GM19324 (cell line): ENCODE measurements at regions not wholly inside any gene's neighbourhood (a gene's known extent, or its start where the extent isn't known, plus 50 kb on each side); places are given as distances from the start of the nearest gene placed in this dataset.

Experiments
- ATAC-seq: cut with Tn5 transposase; IDR thresholded peaks from one replicate; pipeline ENCODE4 v1.9.1; 2021; ENCODE audit warnings: mild to moderate bottlenecking, moderate library complexity; ENCODE audit not compliant: unreplicated experiment, low FRiP score

DNA sequence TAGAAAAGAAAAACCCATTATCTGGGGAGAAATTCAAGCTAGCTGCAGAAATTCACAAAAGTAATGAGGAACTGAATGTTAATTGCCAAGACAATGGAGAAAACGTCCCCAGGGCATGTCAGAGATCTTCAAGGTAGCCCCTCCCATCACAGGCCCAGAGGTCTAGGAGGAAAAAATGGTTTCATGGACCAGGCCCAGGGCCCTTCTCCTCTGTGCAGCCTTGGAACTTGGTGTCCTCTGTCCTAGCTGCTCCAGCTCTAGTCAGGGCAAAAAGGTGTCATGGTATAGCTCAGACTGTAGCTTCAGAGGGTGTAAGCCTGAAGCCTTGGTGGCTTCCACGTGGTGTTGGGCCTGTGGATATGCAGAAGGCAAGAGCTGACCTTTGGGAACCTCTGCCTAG lies 411.8 kb downstream of the ADRA2A start:
- ATAC-seq = no peak

DNA sequence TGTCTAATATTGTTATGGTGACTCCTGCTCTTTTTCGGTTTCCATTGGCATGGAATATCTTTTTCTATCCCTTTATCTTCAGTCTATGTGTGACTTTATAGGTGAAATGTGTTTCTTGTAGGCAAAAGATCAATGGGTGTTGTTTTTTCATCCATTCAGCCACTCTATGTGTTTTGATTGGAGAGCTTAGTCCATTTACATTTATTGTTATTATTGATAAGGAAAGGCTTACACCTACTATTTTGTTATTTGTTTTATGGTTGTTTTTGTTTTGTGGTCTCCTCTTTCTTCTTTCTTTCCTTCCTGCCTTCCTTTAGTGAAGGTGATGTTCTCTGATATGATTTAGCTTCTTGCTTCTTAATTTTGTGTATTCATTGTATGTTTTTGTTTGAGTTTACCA lies 414.3 kb downstream of the ADRA2A start:
- no peak for ATAC-seq

DNA sequence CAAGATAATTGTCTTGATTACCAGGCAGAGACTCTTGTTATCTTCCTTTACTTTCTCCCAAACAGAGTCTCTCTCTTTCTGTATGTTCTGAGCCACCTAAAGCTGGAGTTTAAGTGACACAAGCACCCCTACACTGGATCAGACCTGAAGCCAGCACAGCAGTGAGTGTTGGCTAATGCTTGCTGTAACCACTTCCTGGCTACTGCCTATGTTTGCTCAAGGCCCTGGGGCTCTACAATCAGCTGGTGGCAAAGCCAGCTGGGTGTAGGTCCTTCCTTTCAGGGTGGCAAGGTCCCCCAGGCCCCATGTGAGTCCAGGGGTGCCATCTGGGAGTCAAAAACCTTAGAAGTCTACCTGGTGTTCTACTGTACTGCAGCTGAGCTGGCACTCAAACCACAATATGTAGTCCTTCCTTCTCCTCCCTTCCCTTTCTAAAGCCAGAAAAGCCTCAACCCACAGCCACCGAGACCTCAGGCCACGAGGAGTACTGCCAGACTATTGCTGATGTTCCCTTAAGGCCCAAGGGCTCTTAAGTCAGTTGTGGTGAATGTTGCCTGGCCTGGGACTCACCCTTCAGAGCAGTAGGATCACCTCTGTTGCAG lies 416.3 kb downstream of the ADRA2A start:
- no peak for ATAC-seq

DNA sequence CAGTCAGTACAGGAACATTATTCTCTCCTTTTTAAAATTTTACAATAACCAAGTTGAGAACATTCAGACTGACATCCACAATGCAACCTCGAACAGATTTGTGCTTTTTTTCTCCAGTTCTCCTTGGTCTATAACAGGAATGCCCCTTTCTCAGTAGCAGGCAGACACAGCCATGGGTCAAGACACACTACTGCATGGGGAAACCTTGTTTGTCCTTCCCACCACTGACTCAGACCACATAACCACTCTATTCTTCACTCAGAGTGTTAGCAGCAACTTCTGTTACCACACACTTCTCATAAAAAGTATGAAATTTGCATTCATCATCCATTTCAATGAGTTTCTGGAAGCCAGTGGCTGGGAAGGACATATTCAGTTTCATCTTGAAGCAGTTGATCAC lies 421.7 kb downstream of the ADRA2A start:
- no peak for ATAC-seq

DNA sequence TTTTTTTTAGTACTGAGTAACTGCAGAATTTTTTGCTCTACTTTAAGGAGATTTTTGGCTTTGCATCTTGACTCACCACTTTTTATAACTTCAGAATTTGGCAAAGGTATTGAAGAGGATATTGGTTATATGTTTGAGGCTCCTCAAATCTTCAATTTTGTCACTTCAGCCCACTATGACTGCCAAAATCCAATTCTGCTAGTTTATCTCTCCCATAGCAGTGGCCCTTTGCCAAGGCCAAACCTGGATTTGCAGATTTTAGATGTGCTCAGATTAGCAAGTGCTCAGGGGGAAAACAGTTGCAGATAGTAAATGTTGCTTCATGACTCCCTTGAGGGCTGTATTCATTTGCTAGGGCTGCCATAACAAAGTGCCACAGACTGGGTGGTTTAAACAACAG lies 427.5 kb downstream of the ADRA2A start:
- no peak for ATAC-seq

DNA sequence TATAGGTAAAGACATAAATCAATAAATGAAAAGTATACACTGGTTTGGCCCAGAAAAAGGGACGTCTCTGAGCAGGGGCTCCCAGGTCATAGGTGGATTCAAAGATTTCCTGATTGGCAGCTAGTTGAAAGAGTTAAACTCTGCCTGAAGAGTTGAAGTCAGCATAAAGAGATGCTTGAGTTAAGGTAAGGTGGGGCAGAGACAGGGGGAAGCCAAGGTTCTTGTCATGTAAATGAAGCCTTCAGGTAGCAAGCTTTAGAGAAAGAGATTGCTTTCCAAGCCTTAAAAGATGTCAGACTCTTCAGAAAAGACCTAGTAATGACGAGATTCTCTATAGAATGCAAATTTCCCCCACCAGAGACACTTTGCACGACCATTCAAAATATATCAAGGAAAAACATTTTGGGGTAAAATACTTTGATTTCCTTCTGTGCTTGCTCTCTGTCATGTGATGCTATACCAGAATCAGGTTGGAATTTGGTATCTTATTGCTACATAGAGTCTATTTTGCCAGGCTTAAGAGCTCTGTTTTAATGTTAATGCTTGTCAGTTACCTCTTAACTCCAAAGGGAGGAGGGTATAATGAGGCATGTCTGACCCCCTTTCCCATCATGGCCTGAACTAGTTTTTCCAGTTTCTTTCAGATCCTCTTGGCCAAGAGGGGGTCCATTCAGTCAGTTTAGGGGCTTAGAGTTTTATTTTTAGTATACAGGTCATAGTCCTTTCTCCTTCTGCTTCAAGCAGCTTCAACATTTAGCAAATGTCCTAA lies 429.6 kb downstream of the ADRA2A start:
- ATAC-seq = no peak

DNA sequence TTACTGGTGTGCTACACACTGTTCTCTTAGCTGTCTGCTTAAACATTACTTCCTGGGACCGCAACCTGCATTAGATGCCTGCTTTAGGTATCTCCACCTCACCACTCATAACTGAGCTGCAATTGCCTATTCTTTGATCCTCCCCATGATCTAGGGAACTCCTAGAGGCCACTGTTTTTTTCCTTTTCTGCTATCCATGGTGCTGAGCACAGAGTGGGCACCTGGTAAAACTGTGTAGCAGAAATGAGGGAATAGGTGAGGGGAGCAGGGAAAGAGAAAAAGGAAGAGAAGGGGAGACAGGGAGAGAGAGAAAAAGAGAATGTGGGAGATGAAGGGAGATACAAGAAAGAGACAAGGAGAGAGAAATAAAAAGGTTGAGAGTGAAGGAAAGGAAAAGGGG lies 434.9 kb downstream of the ADRA2A start:
- ATAC-seq = no peak

DNA sequence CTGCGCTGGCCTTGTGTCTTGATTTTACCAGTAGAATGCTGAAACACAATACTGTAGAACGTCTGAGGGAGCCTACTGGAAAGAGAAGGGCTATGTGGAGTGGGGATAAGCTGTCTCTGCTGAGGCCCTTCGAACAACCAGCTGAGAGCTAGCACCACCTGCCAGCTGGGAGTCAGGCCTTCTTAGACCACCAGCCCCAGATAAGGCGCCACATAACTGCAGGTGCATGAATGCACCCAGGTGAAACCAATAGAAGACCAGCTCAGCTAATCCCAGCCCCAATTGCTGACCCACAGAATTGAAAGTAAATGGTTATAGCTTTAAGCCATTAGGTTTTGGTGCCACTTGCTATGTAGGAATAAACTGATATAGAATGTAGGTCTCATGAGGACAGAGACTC lies 438.4 kb downstream of the ADRA2A start:
- ATAC-seq = no peak

DNA sequence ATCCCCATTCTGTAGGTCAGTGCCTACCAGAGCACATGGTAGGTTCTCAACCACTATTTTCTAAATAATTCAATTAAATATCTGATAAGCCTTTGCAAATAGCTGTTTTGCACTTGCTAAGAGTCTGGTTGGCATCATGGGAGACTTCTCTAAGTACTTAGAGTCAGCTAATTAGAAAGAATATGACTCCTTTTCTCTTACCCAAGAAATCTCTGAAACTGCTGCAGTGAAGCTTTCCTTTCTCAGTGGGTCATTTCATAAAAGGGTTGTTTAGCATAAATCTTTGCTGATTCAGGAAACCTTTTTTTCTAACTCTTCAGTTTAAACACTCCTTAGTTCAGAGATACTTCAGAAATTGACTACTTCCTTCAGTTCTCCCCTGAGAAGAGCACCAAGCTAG lies 438.9 kb downstream of the ADRA2A start:
- ATAC-seq = peak; percentile 19

DNA sequence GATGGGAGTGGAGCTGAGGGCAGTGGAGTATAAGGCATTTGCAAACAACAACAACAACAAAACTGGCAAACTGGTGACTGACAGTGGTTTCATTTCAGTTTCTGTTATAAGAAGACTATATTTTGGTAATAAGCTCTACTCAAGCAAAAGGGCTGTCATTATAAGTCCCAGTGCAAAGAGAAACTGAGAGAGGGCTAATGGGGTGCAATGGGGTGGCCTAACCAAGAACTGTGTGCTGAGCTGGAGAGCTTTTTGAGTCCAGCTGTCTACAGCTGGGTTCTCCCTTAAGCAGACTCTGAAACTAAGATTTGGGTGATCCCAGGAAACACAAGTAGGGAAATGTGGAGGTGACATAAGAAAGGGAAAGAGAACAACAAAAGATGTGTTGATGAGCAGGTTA lies 439.3 kb downstream of the ADRA2A start:
- ATAC-seq = peak; percentile 74

DNA sequence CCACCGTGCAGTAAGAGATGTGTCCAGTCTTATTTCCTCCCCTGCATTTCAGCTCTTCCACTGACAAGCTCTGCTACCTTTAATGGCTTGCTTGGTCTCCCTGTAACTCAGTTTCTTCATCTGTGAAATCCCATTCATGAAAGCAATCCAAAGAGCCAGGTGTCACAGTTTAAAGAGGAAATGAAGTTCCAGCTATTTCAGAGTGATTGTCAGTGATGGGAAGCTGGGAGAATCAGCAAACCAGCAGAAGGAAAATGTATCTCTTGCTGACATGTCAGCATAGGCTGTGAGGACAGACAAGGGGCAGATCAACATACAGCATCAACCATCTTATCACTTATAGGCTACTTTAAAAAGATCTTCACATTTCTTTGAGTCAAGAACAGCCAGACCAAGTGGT lies 445.3 kb downstream of the ADRA2A start:
- ATAC-seq = no peak

DNA sequence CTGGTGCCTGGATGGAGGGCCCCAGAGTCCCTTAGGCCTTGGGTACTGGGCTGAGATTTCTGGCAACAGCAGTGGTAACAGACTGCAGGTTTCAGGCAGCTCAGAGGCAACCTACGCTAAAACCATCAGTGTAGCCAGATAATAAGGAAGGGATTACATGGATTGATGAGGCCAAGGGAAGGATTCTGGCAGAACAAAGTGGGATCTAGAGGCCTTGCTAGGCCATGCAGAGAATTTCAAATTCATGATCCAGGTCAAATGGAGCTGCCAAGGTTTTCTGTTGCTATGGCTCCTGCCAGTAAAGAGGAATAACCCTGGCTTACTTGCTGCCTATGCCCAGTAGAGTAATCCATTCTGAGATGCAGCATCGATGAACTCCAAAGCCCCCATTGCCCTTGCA lies 445.7 kb downstream of the ADRA2A start:
- ATAC-seq = no peak

DNA sequence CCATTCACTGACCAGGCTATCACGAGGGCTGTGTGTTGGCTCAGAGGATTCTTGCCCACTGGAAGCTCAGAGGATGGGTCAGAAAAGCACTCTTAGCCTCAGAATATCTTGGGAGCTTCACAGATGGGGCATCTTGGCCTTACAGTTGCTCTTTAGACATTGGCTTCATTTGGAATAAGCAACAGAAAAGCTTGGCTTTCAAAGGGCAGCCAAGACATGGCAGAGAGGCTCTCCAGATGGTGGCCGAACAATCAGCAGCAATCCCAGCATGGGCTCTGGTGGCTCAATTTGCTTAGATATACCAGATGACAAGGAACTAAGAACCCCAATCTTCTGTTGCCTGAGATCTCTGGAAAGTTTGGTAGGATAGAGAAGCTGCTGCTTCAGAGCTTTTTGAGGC lies 446.2 kb downstream of the ADRA2A start:
- ATAC-seq = no peak

DNA sequence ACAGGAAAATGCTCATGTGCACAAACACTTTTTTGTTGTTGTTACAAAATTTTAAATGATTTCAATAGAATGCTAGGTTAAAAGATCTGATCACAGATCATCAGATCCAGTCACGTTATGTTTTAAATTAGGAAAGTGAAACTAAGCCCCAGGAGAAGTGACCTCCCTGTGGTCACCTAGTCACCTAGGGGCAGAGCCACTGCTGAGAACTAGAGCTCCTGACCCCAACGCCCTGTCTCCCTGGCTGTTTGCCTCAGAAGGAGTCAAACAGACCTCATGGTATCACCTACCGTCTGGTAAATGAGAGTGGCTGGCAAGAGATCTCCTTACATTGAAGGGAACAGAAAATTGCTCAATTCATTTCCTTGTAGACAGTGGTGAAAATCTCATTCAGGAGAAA lies 447.3 kb downstream of the ADRA2A start:
- no peak for ATAC-seq

DNA sequence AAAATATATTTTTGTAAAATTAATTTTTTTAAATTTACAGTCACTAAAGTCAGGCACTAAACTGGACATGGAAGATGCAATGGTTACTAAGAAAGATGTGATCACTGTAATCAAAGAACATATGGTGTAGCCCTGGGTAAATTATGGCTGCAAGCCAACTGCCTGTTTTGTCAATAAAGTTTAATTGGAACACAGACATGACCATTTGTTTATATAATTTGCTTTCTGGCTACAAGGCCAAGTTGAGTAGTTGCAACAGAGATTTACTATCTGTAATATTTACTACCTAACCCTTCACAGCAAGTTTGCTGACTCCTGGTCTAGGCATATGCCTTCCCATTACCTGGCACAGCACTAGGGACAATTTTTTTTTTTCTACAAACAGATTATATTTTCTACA lies 448.9 kb downstream of the ADRA2A start:
- ATAC-seq = no peak

DNA sequence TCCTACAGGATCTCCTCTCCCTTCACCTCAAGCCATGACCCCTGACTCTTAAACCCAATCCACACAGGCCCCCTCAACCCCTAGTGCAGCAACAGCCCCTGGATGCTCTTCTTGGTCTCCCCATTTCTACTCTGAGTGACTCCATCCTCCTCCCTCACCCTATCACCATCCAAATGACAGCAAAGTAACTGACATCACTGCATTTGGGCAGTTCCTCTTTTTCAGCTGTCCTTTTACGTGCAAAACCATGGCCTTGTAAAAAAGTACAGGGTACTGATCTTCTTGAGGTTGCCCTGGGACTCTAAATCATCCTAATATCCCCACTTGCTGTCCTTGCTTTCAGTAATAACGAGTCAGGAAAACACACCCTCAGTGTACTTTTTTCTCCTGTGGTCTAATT lies 454.9 kb downstream of the ADRA2A start:
- ATAC-seq = no peak

DNA sequence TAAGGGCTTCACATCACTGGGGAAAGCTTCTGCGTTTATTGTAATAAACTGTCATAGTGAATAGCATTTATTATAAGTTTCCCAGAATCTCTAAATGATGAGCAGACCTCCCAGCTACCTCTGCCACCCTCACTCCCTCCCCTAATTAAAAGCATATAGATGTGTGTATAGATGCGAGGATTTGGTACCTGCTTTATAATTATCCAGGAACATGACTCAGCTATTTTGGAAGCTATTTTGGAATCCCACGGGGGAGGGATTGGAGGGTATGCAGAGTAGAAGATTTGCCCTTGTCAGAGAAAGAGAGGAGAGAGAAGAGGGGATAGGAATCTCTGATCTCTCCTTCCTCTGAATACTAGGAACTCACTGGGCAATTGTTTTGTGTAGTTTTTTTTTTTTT lies 455.3 kb downstream of the ADRA2A start:
- ATAC-seq = no peak

DNA sequence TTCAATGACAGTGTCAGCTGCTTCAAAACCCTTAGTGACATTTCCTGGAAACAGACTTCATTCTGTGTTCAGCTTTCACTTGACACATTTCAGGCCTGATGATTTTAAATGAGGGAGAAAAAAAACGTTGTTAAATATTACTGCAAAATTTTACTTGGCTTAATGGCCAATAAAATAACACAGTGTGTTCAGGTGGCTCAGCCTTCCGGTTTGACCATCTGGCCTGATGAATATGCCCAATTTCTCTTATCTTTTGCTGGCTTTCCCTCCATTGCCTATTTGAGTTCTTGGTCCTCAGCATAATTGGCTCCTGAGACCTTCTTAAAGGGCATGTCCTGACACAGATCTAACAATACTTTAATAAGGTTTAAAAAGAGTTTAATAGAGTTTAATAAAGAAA lies 462.4 kb downstream of the ADRA2A start:
- no peak for ATAC-seq

DNA sequence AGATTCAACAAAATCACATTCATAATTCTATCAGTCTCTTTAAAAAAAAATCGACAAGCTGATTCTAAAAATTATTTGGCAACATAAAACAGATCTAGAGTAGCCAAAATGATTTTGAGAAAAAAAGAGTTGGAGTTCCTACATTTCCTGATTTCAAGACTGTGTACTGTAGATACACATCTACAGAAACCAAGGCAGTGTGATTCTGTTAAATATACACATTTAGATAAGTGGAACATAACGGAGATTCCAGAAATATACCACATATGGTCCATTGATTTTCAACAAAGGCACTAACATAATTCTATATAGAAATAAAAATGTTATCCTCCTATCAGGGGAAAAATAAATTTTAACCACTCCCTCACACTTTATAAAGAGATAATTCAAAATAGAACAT lies 467.0 kb downstream of the ADRA2A start:
- ATAC-seq = no peak

DNA sequence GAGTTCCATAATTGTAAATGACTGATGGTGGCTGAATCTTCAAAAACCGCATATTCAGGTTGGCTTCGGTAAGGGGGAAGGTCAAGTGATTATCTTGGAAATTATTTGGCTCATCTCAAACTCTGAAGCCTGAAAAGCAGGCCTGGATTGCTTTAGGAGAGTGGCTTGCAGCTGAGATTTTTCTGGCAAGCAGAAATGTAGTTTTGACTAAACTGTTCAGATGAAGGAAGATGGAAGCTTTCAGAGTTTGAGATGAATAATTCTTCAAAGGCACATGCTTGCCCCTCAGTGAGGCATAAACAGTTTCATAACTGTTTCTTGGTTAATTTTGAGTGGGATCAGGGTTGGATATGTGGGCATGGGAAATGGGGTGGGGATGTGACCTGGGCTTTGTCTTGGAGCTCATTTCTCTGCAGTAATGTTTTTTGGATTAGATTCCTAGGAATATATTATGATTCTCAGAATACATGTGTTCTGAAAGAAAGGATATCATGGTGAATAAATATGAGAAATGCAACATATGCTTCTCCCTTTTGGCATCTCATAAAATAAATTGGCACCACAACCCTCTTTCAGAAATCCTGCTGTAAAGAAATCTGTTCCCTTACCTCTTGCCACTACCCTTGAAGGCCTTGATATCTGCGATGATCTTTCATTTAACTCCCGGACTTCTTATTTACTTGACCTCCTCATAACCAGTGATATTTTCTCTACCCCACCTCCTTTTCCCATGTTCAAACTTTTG lies 469.2 kb downstream of the ADRA2A start:
- ATAC-seq = no peak

DNA sequence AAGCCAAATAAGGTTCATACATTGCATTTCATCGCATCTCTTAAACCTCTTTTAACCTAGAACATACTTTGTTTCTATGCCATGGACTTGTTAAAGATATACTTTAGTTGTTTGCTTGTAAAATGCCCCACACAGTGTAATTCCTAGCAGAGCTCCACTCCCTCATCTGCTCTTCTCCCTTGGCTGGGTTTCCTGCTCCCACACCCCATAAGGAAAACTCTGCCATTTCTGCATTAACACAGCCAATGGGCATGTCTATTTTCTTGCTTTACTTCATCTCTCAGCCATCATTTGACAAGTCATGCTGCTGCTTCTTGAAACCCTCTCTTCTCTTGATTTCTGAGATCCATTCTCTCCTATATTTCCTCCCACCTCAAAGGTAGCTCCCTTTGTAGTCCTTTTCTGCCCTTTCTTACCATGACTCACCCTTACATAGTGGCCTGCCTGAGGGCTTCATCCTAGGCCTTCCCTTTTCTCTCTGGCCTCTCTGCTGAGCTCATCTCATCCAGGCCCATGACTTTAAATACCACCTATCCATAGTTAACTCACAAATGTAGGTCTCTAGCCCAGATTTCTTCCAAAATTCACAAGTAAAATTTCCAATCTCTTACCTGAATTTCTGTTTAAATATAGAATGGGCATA lies 471.4 kb downstream of the ADRA2A start:
- ATAC-seq = no peak
